HepG2 (cell line): ENCODE measurements at regions not wholly inside any gene's neighbourhood (a gene's known extent, or its start where the extent isn't known, plus 50 kb on each side); places are given as distances from the start of the nearest gene placed in this dataset.

Experiments
- ARID4A ChIP-seq: sonication (generic); formaldehyde crosslinking; IDR thresholded peaks from 2 replicates; pipeline ENCODE4 v1.5.0; 2020; ENCODE audit warnings: mild to moderate bottlenecking, missing genetic modification reagents, borderline replicate concordance
- CTCF ChIP-seq: sonication (generic); formaldehyde crosslinking; IDR thresholded peaks from 2 replicates; pipeline ENCODE4 v1.5.0; 2020; ENCODE audit warnings: mild to moderate bottlenecking, missing genetic modification reagents, moderate library complexity
- DRAP1 ChIP-seq: IDR thresholded peaks from 2 replicates; pipeline ENCODE4 v1.6.1; 2016; ENCODE audit warnings: missing genetic modification reagents, missing compliant biosample characterization
- ELK4 ChIP-seq: sonication (generic); formaldehyde crosslinking; IDR thresholded peaks from 2 replicates; pipeline ENCODE4 v1.9.0; 2021; ENCODE audit warnings: missing genetic modification reagents, borderline replicate concordance
- EZH2 ChIP-seq: conservative IDR thresholded peaks from 2 replicates; pipeline ENCODE4 v1.6.1; 2012; ENCODE audit warnings: mild to moderate bottlenecking, low read depth, low read length, moderate library complexity
- JUN ChIP-seq: sonication (generic); formaldehyde crosslinking; IDR thresholded peaks from 2 replicates; pipeline ENCODE4 v1.4.0; 2020; ENCODE audit warnings: mild to moderate bottlenecking, missing genetic modification reagents
- JUND ChIP-seq: sonication (generic); formaldehyde crosslinking; IDR thresholded peaks from 2 replicates; pipeline ENCODE4 v1.8.0; 2022; ENCODE audit warnings: mild to moderate bottlenecking, missing genetic modification reagents
- MXD4 ChIP-seq: IDR thresholded peaks from 2 replicates; pipeline ENCODE4 v1.6.1; 2016; ENCODE audit warnings: mild to moderate bottlenecking, missing biosample characterization, missing genetic modification reagents
- NFIC ChIP-seq: IDR thresholded peaks from 2 replicates; pipeline ENCODE4 v1.6.1; 2012; ENCODE audit warnings: mild to moderate bottlenecking, low read length, inconsistent platforms
- POLR2A ChIP-seq, 2 experiments: IDR thresholded peaks; 2 replicates each; pipeline ENCODE4 v1.6.1; 2011; ENCODE audit warnings: low read depth in 2 of 2, low read length in 2 of 2, mild to moderate bottlenecking in 1 of 2, moderate library complexity in 1 of 2; ENCODE audit not compliant: insufficient read depth in 1 of 2
- TAF1 ChIP-seq: sonication (generic); formaldehyde crosslinking; IDR thresholded peaks from 2 replicates; pipeline ENCODE4 v1.4.0; 2020; ENCODE audit warnings: missing genetic modification reagents
- ZBTB10 ChIP-seq: sonication (generic); formaldehyde crosslinking; IDR thresholded peaks from 2 replicates; pipeline ENCODE4 v1.4.0; 2020; ENCODE audit warnings: missing genetic modification reagents, borderline replicate concordance
- ZBTB20 ChIP-seq: sonication (generic); formaldehyde crosslinking; IDR thresholded peaks from 2 replicates; pipeline ENCODE4 v1.8.1; 2023; ENCODE audit warnings: missing genetic modification reagents, low read depth, mild to moderate bottlenecking, borderline replicate concordance
- ZBTB26 ChIP-seq: IDR thresholded peaks from 2 replicates; pipeline ENCODE4 v1.6.1; 2016; ENCODE audit warnings: missing compliant biosample characterization, missing genetic modification reagents, borderline replicate concordance

- no peak for TF ChIP-seq DRAP1 (CRISPR knock-in tag)
- no peak for TF ChIP-seq ZBTB20
- TF ChIP-seq EZH2 = no peak
- no peak for TF ChIP-seq CTCF (CRISPR knock-in tag)
- no peak for TF ChIP-seq POLR2A (IDR thresholded peaks at IDR 0.05; ENCODE audit: insufficient read depth in 1 of 2, low read depth in 2 of 2, low read length in 2 of 2)
- TF ChIP-seq ZBTB10 (CRISPR knock-in tag) = no peak
- no peak for TF ChIP-seq ARID4A
- TF ChIP-seq TAF1 (CRISPR knock-in tag) = no peak
- no peak for TF ChIP-seq MXD4 (CRISPR knock-in tag)
- no peak for TF ChIP-seq ELK4 (CRISPR knock-in tag)
- TF ChIP-seq JUN (CRISPR knock-in tag) = no peak
- no peak for TF ChIP-seq ZBTB26
- no peak for TF ChIP-seq JUND
- no peak for TF ChIP-seq NFIC
These were observed 111.2 kb upstream of the IER5L start for GRCh38 chr9:129289131-129289731.
